Hepatocyte (in vitro differentiated cells): ENCODE measurements at regions not wholly inside any gene's neighbourhood (a gene's known extent, or its start where the extent isn't known, plus 50 kb on each side); places are given as distances from the start of the nearest gene placed in this dataset.
"Not testable (repeated sequence)": the region's sequence is repeated elsewhere in the genome, so short reads cannot be mapped to it uniquely, and the experiment has no call there.

ENCODE experiments used
- EZH2 ChIP-seq: fragments of 200-600 bp; sonication (generic); IDR thresholded peaks from 2 replicates; pipeline ENCODE4 v1.6.1; 2016; ENCODE audit warnings: antibody characterized with exemption, mild to moderate bottlenecking, borderline replicate concordance
- EZH2phosphoT487 ChIP-seq: fragments of 200-600 bp; sonication (generic); IDR thresholded peaks from one replicate; pipeline ENCODE4 v1.6.1; 2018; ENCODE audit warnings: antibody characterized with exemption, mild to moderate bottlenecking, low read depth, moderate library complexity; ENCODE audit not compliant: unreplicated experiment, severe bottlenecking
- TF ChIP-seq, protein P1 (sequence below): fragments of 200-600 bp; sonication (generic); IDR thresholded peaks from 2 replicates; pipeline ENCODE4 v1.5.1; 2016; ENCODE audit warnings: antibody characterized with exemption, mild to moderate bottlenecking; ENCODE audit not compliant: poor library complexity

DNA sequence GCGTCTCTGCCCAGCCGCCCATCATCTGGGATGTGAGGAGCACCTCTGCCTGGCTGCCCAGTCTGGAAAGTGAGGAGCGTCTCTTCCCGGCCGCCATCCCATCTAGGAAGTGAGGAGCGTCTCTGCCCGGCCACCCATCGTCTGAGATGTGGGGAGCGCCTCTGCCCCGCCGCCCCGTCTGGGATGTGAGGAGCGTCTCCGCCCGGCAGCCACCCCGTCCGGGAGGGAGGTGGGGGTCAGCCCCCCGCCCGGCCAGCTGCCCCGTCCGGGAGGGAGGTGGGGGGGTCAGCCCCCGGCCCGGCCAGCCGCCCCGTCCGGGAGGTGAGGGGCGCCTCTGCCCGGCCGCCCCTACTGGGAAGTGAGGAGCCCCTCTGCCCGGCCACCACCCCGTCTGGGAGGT is 57.9 kb upstream of the SLC47A1 start:
- TF ChIP-seq, protein P1, sequence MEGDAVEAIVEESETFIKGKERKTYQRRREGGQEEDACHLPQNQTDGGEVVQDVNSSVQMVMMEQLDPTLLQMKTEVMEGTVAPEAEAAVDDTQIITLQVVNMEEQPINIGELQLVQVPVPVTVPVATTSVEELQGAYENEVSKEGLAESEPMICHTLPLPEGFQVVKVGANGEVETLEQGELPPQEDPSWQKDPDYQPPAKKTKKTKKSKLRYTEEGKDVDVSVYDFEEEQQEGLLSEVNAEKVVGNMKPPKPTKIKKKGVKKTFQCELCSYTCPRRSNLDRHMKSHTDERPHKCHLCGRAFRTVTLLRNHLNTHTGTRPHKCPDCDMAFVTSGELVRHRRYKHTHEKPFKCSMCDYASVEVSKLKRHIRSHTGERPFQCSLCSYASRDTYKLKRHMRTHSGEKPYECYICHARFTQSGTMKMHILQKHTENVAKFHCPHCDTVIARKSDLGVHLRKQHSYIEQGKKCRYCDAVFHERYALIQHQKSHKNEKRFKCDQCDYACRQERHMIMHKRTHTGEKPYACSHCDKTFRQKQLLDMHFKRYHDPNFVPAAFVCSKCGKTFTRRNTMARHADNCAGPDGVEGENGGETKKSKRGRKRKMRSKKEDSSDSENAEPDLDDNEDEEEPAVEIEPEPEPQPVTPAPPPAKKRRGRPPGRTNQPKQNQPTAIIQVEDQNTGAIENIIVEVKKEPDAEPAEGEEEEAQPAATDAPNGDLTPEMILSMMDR: not testable (repeated sequence)
- not testable (repeated sequence) for TF ChIP-seq EZH2phosphoT487, EZH2
